Esophagus muscularis mucosa (tissue), 2 donors: ENCODE measurements at regions not wholly inside any gene's neighbourhood (a gene's known extent, or its start where the extent isn't known, plus 50 kb on each side); places are given as distances from the start of the nearest gene placed in this dataset.

Experiments
- EP300 ChIP-seq: sonication (generic); formaldehyde crosslinking; IDR thresholded peaks from one replicate; pipeline ENCODE4 v1.6.1; 2017; ENCODE audit warnings: antibody characterized with exemption
- POLR2A ChIP-seq: fragments of 450-650 bp; IDR thresholded peaks from one replicate; pipeline ENCODE4 v1.6.1; 2017; ENCODE audit warnings: antibody characterized with exemption, moderate library complexity, mild to moderate bottlenecking, low read depth

DNA sequence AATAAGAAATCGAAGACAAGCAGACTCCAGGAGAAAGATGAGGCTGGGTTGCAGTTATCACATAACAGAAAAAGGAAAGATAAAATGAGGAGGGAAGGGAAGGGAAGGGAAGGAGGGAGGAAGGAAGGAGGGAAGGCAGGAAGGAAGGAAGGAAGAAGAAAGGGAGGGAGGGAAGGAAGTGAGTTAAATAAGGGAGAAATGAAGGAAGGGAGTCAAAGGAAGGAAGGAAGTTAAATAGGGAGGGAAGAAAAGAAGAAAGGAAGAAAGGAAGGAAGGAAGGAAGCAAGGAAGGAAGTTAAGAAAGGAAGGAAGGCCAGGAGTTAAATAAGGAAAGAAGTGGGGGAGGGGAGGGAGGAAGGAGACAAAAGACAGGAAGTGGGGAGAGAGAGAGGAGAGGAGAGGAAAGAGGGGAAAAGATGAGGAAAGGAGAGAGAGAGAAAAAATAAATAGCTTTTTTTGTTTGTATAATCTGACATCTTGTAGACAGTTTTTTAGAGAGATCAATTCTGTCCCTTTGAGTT is 679.6 kb downstream of the HS3ST4 start:
- TF ChIP-seq POLR2A (no peak), EP300 (no peak)
